ENCODE measurements at regions not wholly inside any gene's neighbourhood (a gene's known extent, or its start where the extent isn't known, plus 50 kb on each side); places are given as distances from the start of the nearest gene placed in this dataset.

DNA sequence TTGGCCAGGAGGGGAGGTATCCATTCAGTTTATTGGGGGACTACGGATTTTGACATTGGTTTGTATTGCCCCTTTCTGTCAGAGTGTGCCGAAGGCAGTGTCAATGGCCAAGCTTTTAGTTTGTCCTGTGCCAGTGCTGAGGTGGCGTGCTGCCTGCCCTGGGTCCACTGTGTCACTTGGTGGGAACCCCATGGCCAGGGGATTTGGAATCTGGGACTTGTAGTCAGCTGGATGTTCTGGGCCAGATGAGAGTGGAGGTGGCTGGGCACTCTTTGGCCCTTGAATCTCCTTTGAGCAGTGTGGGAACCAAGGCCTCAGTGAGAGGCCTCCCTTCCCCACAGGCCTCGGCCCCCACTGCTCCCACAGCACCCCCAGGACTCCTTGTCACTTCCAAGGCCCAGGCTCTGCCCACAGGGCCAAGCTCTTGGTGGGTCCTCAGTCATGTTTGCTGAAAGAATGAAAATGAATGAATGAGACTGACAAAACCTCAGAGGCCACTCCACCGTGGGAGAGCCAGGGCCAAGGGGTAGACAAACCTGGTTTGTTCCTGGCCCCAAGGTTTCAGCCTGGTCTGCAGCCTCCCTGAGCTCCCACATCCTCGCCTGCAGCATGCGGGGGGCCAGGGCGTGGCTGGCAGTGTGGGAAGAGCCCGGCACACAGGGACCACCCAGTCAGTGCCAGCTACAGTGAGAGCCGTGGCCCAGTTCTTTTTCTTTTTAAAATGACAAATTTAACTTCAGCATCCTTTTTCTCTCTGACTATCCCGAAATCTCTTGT, 412.2 kb downstream of the MATN1 start:
- ATAC-seq, result no peak
- peak; percentile 27 for DNase-seq (ENCODE audit: low spot score)

DNA sequence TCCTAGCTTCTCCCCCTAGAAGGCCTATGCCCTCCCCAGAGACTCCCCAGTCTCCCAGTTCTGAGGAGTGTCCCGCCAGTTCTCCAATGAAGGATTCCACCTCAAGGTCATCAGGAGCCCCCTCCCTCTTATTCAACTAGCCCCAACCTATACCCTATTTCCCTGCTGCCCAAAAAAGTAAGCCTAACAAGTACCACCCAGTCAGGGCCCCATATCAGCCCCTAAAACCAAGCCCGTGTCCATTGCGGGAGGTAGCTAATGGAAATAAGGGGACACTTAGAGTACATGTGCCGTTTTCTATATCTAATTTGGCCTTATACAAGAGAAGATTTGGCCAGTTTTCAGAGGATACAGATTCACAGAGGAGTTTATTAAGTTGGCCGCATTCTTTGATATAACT, 416.2 kb downstream of the MATN1 start:
- no peak for DNase-seq (ENCODE audit: low spot score)
- ATAC-seq, result no peak

DNA sequence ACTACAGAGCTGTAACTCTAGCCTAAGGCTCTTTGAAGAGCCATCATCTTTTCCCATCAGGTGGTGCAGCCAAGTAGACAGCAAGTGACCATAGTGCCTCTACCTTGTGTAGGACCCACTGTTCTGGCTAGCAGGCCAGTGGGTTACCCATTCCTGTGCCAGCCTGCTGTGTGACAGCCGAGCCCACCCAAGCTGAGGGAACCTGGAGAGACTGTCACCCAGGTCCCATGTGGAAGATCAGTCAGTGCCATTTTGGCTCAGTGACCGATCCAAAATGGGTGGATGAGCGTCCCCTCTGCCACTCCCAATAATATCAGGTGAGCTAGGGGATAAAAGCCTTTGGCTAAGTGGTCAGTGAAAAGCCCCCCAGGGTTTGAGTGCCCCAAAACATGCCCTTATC, 417.9 kb downstream of the MATN1 start:
- ATAC-seq (no peak), DNase-seq (ENCODE audit: low spot score) (peak; percentile 32)

DNA sequence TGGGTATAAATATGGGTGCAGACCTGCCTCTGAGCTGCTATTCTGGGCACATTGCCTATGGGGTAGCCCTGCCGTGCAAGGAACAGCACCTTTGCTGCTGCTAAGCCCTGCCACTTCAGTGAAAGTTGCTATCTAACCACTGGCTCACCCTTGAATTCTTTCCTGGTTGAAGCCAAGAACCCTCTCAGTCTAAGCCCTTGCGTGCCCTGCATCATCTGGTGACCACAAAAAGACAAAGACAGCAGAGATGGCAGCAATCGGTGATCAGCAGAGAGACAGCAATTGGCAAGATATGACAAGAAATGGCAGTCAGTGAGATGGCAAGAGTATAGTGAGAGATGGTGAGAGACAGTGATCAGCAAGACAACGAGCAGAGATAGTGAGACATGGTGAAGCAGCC, 418.3 kb downstream of the MATN1 start:
- ATAC-seq (no peak), DNase-seq (ENCODE audit: low spot score) (peak; percentile 27)

DNA sequence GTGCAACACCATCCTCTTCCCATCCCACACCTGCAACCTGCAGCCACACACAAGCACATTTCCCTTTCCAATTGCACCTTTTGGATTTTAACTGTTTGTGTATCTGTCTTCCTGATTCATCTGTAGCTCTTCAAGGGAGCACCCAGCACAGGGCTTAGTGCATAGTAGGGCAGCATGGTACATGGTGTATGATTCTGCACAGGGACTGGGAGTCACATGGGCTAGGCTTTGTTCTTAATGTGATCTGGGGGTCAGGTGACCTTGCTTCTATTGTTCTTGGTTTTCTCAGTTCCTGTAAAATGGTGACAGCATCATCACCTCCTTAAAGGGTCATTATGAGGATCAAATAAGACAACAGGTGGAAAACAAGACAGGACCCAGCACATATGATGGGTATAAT, 419.3 kb downstream of the MATN1 start:
- ATAC-seq, result no peak
- no peak for DNase-seq (ENCODE audit: low spot score)

DNA sequence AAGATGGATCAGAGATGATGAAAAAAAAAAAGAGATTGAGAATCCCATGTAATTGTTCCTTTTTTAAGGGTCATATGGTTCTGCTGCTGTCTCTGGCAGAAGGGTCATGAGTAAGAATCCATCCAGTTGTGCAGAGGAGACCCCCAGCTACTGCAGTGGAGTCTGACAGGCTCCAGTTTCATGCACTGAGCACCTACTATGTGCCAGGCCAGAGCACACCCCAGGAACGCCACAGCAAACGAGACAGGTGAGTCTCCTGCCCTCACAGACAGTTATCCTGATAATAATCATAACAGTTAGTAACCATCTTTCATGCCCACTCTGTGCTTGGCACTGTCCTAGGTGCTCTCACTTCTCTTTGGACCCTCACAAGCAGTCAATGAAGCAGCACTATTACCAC, 420.0 kb downstream of the MATN1 start:
- no peak for ATAC-seq
- no peak for DNase-seq (ENCODE audit: low spot score)

DNA sequence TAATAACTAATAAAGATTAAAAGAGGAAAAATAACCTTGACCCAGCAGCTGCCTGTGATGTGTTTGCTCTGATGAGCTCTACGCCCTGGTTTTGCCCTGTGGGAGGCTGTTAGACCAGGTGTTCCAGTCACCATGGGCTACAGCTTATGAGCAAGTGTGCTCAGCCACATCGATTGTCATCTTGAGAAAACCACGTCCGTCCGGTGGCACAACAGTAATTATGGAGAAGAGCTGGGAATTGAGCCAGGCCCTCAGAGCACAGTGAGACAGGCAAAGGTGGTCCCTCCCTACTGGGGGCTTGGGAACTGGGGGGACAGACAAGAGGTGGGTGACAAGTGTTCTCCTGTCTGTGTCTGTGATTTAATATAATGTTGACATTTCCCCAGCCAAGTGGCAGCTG, 420.5 kb downstream of the MATN1 start:
- no peak for ATAC-seq

DNA sequence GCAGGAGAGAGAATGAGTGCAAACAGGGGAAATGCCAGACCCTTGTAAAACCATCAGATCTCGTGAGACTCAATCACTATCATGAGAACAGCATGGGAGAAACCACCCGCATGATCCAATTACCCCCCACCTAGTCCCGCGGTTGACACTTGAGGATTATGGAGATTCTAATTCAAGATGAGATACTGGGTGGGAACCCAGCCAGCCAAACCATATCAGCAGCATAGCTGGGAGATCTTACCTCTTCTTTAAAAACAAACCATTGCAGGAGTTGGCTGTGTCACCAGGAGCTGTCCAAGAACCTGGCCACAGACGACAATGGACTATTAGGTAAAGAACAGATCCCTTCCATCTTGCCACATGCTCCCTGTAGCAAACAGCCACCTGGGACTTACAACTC, 422.7 kb downstream of the MATN1 start:
- ATAC-seq, result no peak

More for the DNA sequence above, 420.5 kb downstream of the MATN1 start:
- no peak for DNase-seq (ENCODE audit: low spot score)

DNA sequence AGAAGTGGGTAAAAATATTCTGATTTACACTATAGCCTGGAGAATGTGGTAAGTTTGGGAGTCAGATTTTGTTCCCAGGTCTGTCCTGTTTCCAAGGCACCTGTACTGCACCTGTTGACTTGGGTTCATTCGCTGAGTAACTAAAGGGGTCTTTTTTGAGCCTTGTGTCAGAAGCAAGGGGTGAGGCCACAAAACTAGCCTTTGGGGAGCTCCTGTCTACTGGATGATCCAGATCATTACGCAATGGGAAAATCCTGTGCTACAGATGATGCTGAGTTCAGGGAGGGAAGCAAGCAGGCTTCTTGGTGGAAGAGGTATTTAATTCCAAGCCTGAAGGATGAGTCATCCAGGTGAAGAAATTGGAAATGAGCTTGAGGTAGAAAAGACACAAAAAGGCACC, 424.0 kb downstream of the MATN1 start:
- ATAC-seq (no peak), DNase-seq (ENCODE audit: low spot score) (no peak)

More for the DNA sequence above, 422.7 kb downstream of the MATN1 start:
- no peak for DNase-seq (ENCODE audit: low spot score)

DNA sequence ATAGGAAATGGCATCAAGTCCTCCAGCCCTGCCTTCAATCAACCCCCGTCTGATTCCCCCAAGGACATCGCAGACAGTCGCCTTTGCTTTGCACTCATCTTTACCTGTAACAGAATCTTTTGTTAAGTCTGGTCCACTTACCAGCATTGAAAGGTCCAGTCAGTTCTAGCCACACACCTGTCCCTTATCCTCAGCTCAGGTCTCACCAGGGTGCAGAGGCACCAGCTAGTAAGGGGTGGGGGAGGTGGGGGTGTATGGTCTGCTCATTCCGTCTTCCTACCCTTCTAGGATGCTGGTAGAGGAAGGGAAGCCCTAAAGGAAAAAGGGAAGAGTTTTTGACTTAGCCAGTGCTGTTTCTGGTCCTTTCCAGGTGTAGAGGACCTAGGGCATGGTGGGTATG, 427.7 kb downstream of the MATN1 start:
- no peak for DNase-seq (ENCODE audit: low spot score)
- no peak for ATAC-seq

DNA sequence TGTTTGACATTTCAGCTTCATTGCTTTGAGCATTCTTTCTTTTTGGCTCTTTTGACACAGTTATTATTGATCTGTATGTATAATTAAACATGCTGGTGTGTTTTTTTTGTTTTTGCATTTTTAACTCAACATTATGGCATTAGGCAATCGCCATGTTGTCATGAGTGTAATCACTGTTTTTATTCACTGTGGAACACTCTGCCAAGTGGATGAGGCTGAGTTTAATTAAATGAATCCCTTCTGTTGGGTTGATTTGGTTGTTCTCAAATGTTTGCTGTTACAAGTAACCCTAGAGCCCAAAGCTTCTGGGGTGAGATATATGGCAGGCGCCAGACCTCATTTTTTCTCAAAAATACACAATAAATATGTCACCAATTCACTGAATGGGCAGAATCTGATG, 428.1 kb downstream of the MATN1 start:
- ATAC-seq (no peak), DNase-seq (ENCODE audit: low spot score) (no peak)

DNA sequence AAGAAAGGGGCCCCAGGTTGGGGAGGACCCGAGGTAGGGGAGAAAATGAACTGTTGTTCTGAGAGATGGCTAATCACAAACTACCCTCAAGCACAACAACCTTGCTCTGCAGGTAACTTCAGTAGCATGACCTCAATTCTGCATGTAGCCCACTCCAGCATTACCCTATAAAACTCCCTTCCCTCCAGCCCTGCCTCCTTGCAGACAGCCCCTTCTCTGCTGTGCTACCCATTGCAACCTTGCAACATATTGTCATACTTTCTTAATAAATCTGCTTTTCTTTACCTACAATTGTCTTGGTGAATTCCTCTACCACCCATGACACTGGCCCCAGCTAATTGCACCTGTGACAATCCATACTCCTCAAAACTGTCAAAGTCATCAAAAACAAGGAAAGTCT, 428.9 kb downstream of the MATN1 start:
- no peak for ATAC-seq

DNA sequence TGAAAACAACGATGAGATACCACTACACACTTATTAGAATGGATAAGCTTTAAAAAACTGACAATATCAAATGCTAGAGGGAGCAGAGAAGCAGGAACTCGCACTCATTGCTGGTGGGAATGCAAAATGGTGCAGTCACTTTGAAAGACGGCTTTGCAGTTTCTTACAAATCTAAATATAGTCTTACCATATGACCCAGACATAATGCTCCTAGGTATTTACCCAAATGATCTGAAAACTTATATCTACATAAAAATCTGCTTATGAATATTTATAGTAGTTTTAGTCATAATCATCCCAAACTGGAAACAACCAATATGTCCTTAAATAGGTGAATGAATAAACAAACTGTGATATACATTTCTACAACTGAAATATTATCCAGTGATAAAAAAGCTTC, 430.9 kb downstream of the MATN1 start:
- no peak for ATAC-seq

More for the DNA sequence above, 428.9 kb downstream of the MATN1 start:
- DNase-seq (ENCODE audit: low spot score), result no peak

DNA sequence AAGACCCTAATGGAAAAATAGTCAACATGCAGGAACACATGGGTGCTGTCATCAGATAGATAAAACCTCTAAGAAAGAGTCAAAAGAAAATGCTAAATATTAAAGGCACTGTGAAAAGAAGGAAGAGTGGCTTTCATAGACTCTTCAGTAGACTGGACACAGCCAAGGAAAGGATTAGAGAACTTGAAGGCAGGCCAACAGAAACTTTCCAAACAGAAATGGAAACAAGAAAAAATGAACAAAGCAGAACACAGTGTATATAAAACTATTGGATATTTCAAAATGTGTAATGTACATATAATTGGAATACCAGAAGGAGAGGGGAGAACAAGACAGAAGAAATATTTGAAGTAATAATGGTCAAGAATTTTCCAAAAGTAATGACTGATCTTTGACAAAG, 431.9 kb downstream of the MATN1 start:
- no peak for ATAC-seq

More for the DNA sequence above, 430.9 kb downstream of the MATN1 start:
- no peak for DNase-seq (ENCODE audit: low spot score)

DNA sequence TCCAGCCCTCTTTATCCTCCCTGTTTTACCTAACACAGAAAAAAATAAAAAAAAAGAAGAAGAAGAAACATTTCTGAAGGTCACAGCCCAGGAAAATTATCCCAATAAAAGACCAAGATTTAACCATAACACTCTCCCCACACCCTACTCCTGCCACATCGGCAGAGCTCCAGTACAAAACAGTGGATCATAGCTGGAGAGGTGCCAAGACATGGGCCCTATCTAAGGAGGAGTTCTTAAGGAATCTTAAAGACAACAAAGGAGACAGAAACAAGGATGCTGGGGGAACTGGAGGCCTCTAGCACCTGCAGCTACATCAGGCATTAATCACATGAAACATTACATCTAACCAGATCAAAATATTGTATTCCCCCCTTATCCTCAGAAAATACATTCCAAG, 432.8 kb downstream of the MATN1 start:
- ATAC-seq, result no peak
- no peak for DNase-seq (ENCODE audit: low spot score)

More for the DNA sequence above, 431.9 kb downstream of the MATN1 start:
- no peak for DNase-seq (ENCODE audit: low spot score)

DNA sequence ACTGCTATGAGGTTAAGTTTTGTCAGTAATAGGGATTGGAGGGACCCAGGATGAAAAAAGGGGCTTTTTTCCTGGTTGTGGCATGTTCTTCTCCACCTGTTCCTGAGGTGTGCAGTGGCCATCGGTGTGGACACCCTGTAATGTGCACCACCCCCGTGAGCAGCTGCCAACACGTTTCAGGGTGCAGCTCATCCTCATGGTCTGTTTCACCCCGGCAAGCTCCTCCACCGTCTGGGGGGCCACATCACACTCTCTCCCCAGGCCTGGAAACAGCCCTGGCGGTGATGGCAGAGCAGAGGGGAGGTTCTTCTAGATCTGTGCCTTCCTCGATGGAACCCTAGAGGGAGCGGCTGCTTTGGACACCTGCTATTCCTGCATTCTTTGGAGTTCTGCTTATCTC, 435.4 kb downstream of the MATN1 start:
- ATAC-seq (no peak), DNase-seq (ENCODE audit: low spot score) (no peak)

DNA sequence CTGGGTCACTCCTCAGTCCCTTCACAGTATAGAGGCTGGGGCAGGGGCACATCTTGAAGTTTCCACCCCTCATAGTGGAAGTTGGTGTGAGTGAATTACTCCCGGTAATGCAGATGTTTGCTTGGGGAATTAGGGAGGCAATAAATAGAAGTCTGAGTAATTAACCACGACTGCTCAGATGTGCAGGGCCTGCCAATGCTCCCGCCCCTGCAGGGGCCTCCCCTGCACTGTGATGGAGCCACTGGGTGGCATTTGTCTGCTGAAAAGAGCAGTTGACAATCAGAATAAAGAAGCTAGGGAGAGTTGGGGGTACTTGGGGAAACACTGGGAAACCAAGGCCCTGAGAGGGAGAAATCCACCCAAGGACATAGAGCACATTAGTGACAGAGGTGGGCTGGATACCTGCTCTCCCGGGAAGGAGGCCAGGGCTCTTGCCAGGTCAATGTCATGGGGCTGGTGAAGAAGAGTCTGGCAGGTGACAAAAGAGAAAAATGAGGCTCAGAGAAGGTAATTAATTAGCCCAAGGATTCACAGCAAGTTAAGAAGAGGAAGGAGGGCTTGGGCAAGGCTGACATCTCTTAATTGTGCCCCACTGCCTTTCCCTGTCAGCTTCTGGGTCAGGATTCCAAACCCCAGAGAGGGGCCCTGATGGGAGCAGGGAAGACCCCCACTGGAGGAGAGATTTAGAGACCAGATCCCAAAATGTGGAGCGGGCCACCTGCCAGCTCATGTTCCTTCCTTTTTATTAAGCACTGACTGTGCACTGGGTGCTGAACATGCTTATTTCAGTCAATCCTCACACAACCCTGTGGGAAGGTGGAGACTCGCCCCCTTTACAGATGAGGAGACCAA, 436.2 kb downstream of the MATN1 start:
- DNase-seq (ENCODE audit: low spot score), result no peak
- ATAC-seq, result no peak

DNA sequence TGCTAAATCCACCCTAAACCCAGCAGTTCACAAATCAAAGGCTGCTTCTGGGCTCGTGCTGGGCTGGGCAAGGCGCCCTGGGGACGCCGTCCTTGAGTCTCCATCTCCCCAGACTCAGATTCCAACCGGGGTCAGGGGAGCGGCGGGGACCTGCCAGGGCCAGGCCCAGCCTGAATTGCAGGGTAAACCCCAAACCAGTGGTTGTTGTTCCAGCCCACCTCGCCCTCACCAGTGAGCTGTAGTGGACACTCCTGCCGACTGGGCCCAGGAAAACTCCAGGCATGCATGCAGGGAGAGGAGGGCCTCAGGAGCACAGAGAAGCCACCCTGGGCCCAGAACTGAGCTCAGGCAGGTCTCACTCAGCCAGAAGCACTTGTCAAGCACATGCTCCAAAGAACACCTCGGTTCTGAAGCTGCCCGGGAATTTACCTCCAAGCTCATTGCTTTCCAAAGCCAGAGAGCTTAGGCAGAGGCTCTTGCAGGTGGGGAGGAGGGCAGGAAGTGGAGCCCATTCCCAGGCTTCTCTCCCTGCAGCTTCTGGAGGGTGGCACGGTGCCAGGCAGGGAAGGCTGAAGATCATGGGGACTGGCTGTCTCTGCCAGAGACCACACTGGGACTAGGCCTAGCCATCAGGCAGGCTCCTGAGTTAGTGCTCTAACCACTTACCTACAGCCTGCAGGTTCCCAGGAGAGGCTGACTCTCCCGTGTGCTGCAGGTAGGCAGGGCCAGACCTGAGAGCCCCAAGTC, 437.0 kb downstream of the MATN1 start:
- no peak for ATAC-seq
- DNase-seq (ENCODE audit: low spot score), result no peak

DNA sequence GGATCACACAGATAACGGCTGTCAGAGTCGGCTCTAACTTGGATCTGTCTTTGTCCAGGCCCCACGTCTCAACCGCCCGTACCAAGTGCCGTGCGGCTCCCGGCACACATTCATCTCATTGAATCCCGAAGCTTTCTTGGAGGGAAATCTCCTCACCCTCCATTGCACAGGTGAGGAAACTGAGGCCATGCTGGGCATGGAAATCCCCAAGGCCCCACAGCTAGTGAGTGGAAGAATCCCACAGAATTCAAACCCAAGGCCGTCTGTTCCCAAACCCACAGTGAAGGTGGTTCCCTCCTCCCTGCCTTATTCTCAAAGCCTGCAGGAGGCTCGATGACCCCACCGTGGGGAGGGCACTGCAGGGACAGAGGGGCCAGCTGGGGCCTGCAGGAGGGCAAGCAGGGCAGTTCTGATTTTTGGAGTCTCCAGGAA, 437.9 kb downstream of the MATN1 start:
- DNase-seq (ENCODE audit: low spot score) (no peak), ATAC-seq (no peak)

DNA sequence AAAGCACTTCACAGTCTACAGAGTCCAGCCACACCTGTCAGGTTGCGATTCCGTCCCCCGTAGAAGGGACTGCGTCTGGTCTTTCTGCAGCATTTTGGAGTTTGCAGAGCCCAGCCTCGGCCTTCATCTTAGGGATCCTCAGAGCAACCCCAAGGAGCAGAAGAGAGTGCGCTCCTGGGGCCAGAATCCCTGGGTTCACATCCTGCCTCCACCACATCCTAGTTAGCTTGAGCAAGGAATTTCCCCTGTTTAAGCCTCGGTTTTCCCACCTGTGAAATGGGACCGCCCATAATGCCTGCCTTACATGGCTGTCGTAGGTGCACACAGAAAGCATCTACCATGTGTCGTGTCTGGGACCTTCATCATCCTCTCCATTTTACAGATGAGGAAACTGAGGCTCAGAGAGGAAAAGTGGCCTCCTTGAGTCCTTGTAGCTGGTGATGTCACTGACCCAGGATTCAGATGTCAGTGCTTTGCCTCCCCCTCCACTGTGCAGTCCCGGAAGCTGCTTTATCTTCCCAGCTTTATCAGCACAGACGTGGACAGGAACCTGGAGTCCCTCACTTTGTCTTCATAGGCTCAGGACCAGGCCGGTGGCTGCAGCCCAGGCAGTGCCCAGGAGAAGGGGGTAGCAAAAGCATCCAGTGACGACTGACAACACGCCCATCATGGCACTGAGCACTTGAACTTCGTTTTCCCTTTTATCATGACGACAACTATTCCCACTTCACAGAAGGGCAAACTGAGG, 438.5 kb downstream of the MATN1 start:
- ATAC-seq (no peak), DNase-seq (ENCODE audit: low spot score) (no peak)

DNA sequence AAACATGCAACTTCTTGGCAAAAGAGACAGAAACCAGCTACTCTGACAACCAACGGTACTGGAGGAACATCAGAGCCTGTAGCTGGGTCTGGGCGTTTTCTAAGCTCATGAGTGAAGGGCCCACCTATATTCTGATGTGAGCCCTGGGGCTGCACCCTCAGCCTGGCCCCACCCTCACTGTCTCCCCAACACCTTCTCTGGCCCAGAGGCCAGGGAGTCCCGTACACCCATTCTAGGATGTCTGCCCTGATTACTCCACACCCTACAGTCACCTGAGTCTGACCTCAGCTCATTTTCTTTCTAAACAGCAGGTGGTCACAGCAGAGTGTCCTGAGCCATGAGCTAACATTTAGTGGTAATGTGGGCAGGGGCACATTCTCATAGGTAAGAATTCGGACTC, 439.2 kb downstream of the MATN1 start:
- ATAC-seq, result no peak
- DNase-seq (ENCODE audit: low spot score), result no peak
